Endothelial cell of umbilical vein (primary cell): ENCODE measurements at regions not wholly inside any gene's neighbourhood (a gene's known extent, or its start where the extent isn't known, plus 50 kb on each side); places are given as distances from the start of the nearest gene placed in this dataset.

Experiments used
- CTCF ChIP-seq, 2 donors: IDR thresholded peaks; 1 replicate in 1 of 2; 2 replicates in 1 of 2; pipeline ENCODE4 v1.5.1; 2011; ENCODE audit warnings: low read length in 2 of 2, mild to moderate bottlenecking in 2 of 2, moderate library complexity in 2 of 2, control low read depth in 1 of 2, inconsistent platforms in 1 of 2, low read depth in 1 of 2; ENCODE audit not compliant: insufficient read depth in 1 of 2; ENCODE audit errors: extremely low read depth in 1 of 2
- MAX ChIP-seq: IDR thresholded peaks from 2 replicates; pipeline ENCODE4 v1.6.1; 2011; ENCODE audit not compliant: insufficient read depth, insufficient read length
- POLR2A ChIP-seq: IDR thresholded peaks from 2 replicates; pipeline ENCODE4 v1.6.1; 2012; ENCODE audit warnings: low read depth, mild to moderate bottlenecking, control low read depth, low read length
- POLR2AphosphoS5 ChIP-seq: IDR thresholded peaks from 2 replicates; pipeline ENCODE4 v1.6.1; 2012; ENCODE audit warnings: low read depth, mild to moderate bottlenecking, control low read depth, low read length, moderate library complexity; ENCODE audit not compliant: insufficient read depth

DNA sequence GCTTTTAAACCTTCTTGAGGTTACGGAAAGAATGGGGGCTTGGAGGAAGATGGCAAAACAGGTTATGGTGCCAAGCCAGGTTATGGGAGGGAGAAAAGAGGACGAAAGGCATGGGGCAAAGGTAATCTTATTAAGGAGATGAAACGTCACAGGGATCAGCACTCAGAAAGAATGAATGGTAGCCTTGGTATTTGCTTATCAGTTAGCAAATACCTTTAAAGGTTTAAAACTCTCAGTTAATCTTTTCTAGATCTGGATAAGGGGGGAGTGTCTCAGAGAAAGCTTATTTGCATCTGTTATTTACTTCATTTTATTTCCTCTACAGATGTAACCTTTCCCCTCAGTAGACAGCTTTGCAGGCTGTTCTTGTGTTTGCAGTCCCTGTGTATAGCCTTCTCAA is 55.5 kb upstream of the EEF1E1 start:
- TF ChIP-seq CTCF (IDR thresholded peaks at IDR 0.05; ENCODE audit: extremely low read depth in 1 of 2, insufficient read depth in 1 of 2, low read depth in 1 of 2, low read length in 2 of 2): no peak
- TF ChIP-seq POLR2AphosphoS5: no peak
- TF ChIP-seq POLR2A: no peak
- no peak for TF ChIP-seq MAX
